Tibial nerve (tissue), 4 donors: ENCODE measurements at regions not wholly inside any gene's neighbourhood (a gene's known extent, or its start where the extent isn't known, plus 50 kb on each side); places are given as distances from the start of the nearest gene placed in this dataset.

Source experiments
- DNase-seq, 2 donors: peaks; one replicate each; pipeline ENCODE4 v3.0.0-alpha.2; 2019; ENCODE audit warnings: low spot score in 2 of 2
- H3K27ac ChIP-seq, 4 donors: fragments of 200-600 bp; sonication (generic) in 3 of 4; one replicate each; pipeline ENCODE4 v1.5.1; 2017 to 2019; ENCODE audit warnings: mild to moderate bottlenecking in 1 of 4
- H3K27me3 ChIP-seq, 2 donors: fragments of 200-600 bp; sonication (generic) in 1 of 2; one replicate each; pipeline versions ENCODE4 v1.5.1 to v1.6.0; 2017 to 2019
- H3K36me3 ChIP-seq, 3 donors: fragments of 200-600 bp; sonication (generic); one replicate each; pipeline ENCODE4 v1.5.1; 2018 to 2019
- H3K4me1 ChIP-seq, 4 donors: fragments of 200-600 bp; sonication (generic) in 3 of 4; one replicate each; pipeline ENCODE4 v1.5.1; 2017 to 2019
- H3K4me3 ChIP-seq, 4 donors: fragments of 200-600 bp; sonication (generic) in 3 of 4; one replicate each; pipeline ENCODE4 v1.5.1; 2017 to 2019; ENCODE audit warnings: mild to moderate bottlenecking in 1 of 4, moderate library complexity in 1 of 4
- H3K9me3 ChIP-seq, 4 donors: fragments of 200-600 bp; sonication (generic) in 3 of 4; one replicate each; pipeline ENCODE4 v1.5.1; 2017 to 2019
- CTCF ChIP-seq, 5 experiments: fragments of 200-600 bp in 3 of 5; fragments of 450-650 bp in 2 of 5; sonication (generic) in 3 of 5; IDR thresholded peaks; one replicate each; pipeline ENCODE4 v1.5.1; 2016 to 2019; ENCODE audit warnings: antibody characterized with exemption in 5 of 5, mild to moderate bottlenecking in 3 of 5, moderate library complexity in 2 of 5
- EP300 ChIP-seq, 2 donors: sonication (generic); formaldehyde crosslinking; IDR thresholded peaks; one replicate each; pipeline ENCODE4 v1.6.1; 2017; ENCODE audit warnings: antibody characterized with exemption in 2 of 2, mild to moderate bottlenecking in 1 of 2
- POLR2A ChIP-seq, 2 donors: fragments of 450-650 bp; IDR thresholded peaks; one replicate each; pipeline ENCODE4 v1.6.1; 2017; ENCODE audit warnings: antibody characterized with exemption in 2 of 2, mild to moderate bottlenecking in 2 of 2, moderate library complexity in 2 of 2
- WGBS, 2 donors: methylation state at CpG; one replicate each; pipeline ENCODE4 v1.1.5; 2018; 5-methylcytosine and 5-hydroxymethylcytosine counted together

- Histone ChIP-seq H3K4me1 (peaks cover 0 to 13% (median 0%) of the 10 kb centered on the region in 4 donors), H3K4me3 (no peak overlapping the region), H3K9me3 (peaks cover 0 to 4% (median 0%) of the 10 kb centered on the region in 4 donors), H3K36me3 (no peaks in the 10 kb centered on the region), H3K27me3 (no peaks in the 10 kb centered on the region), H3K27ac (no peak overlapping the region)
- TF ChIP-seq EP300 (IDR thresholded peaks at IDR 0.05) (no peak), POLR2A (IDR thresholded peaks at IDR 0.05) (no peak), CTCF (IDR thresholded peaks at IDR 0.05) (no peak)
- no peak for DNase-seq
- 14 to 21% methylated on average over 4 of the region's 4 CpGs for WGBS, 2 donors
Observed at GRCh38 chr20:11807054-11808048, 110.3 kb upstream of the BTBD3 start.

DNA sequence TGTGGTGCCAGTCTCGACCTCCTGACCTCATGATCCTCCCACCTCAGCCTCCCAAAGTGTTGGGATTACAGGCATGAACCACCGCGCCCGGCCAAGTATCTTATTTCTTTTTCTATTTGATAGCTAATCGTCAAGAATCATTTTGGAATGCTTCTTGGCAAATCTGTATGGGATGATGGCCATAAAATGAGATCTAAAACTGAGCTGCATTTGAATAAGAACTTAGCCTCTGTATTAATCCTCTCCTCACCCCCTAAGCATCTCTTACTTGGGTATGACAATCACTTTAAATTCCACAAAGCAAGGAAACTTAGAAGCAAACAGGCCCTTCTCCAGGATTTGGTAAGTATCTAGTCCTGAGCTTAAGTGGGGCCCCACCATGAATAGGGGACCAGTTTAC, 108.9 kb upstream of the BTBD3 start:
- Histone ChIP-seq H3K27me3 (no peaks in the 10 kb centered on the region), H3K27ac (no peak overlapping the region), H3K4me3 (no peak overlapping the region), H3K36me3 (no peaks in the 10 kb centered on the region), H3K9me3 (no peaks in the 10 kb centered on the region), H3K4me1 (peaks cover 0 to 13% (median 0%) of the 10 kb centered on the region in 4 donors)
- no peak for TF ChIP-seq EP300 (IDR thresholded peaks at IDR 0.05)
- TF ChIP-seq POLR2A (IDR thresholded peaks at IDR 0.05) = no peak
- TF ChIP-seq CTCF (IDR thresholded peaks at IDR 0.05) = no peak
- DNase-seq = no peak
- 76 to 78% methylated on average over 5 of the region's 5 CpGs for WGBS, 2 donors

- TF ChIP-seq CTCF (IDR thresholded peaks at IDR 0.05) (no peak), POLR2A (IDR thresholded peaks at IDR 0.05) (no peak), EP300 (IDR thresholded peaks at IDR 0.05) (no peak)
- H3K9me3 ChIP-seq = no peaks in the 10 kb centered on the region
- peaks cover 0 to 13% (median 0%) of the 10 kb centered on the region in 4 donors for H3K4me1 ChIP-seq
- 50 to 54% methylated on average over 4 of the region's 4 CpGs for WGBS, 2 donors
- no peaks in the 10 kb centered on the region for H3K36me3 ChIP-seq
- H3K27ac ChIP-seq = no peak overlapping the region
- DNase-seq = no peak
- no peak overlapping the region for H3K4me3 ChIP-seq
- no peaks in the 10 kb centered on the region for H3K27me3 ChIP-seq
Observed at GRCh38 chr20:11810311-11811083, 107.2 kb upstream of the BTBD3 start.

- no peaks in the 10 kb centered on the region for H3K27me3 ChIP-seq
- 92 to 97% methylated on average over 14 of the region's 14 CpGs for WGBS, 2 donors
- no peaks in the 10 kb centered on the region for H3K4me1 ChIP-seq
- H3K27ac ChIP-seq = no peak overlapping the region
- TF ChIP-seq POLR2A (IDR thresholded peaks at IDR 0.05) (no peak), CTCF (IDR thresholded peaks at IDR 0.05) (no peak), EP300 (IDR thresholded peaks at IDR 0.05) (no peak)
- no peak for DNase-seq
- H3K9me3 ChIP-seq = no peaks in the 10 kb centered on the region
- H3K4me3 ChIP-seq = no peak overlapping the region
- H3K36me3 ChIP-seq = no peaks in the 10 kb centered on the region
Observed at GRCh38 chr20:11813106-11813890, 104.4 kb upstream of the BTBD3 start.
